ENCODE measurements at regions not wholly inside any gene's neighbourhood (a gene's known extent, or its start where the extent isn't known, plus 50 kb on each side); places are given as distances from the start of the nearest gene placed in this dataset.

DNA sequence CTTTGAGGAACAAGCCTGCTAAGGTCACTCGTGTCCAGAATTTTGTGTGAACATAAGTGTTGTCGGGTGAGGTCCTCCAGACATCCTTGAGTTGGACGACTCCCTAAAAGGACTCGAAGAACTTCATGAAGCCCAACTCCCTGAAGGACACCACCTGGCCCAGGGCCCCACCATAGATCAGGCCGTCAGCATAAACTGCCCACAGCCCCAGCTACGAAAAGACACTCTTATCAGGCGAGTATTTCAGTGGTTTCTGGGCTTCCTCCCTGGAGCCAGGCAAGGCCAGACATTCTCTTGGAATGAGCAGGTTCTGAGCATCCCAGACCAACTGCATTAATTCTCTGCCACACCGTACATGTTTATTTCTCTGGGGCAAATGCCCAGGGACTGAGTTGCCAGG is 170.1 kb downstream of the IGLL1 start:
- no peak for DNase-seq (ENCODE audit: low spot score)

DNA sequence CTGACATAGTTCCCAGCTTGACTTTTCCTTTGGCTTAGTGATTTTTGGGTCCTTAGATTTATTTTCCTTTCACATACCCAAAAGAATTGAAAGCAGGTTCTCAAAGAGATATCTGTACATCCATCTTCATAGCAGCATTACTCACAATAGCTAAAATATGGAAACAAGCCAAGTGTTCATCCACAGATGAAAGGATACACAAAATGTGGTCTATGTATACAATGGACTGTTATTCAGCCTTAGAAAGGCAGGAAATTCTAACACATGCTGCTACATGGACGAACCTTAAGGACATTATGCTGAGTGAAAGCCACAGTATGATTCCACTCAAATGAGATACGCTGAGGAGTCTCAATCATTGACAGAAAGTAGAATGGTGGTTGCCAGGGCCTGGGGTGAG is 171.8 kb downstream of the IGLL1 start:
- no peak for DNase-seq (ENCODE audit: low spot score)

DNA sequence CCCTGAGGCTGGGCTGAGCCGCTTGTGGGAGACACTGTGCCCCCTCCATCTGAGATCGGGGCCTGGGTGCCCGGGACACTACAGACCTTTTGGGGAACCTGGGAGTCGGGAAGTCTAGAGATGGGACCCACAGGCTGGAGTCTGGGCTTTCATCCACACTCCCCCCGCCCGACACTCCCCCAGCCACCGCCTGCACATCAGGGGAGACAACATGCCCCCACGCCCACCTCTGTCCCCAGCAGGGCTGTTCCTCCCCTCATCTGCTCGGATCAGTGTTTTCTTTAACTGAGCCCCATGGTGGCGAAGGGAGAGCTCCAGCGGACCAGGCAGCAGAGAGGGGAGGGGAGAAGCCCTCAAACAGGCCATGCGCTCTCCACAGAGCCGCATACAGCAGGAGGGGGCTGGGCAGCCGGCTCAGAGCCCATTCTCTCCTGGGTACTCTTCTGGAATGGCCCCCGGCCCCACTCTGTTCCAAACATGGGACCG is 174.7 kb downstream of the IGLL1 start:
- no peak for DNase-seq (ENCODE audit: low spot score)

DNA sequence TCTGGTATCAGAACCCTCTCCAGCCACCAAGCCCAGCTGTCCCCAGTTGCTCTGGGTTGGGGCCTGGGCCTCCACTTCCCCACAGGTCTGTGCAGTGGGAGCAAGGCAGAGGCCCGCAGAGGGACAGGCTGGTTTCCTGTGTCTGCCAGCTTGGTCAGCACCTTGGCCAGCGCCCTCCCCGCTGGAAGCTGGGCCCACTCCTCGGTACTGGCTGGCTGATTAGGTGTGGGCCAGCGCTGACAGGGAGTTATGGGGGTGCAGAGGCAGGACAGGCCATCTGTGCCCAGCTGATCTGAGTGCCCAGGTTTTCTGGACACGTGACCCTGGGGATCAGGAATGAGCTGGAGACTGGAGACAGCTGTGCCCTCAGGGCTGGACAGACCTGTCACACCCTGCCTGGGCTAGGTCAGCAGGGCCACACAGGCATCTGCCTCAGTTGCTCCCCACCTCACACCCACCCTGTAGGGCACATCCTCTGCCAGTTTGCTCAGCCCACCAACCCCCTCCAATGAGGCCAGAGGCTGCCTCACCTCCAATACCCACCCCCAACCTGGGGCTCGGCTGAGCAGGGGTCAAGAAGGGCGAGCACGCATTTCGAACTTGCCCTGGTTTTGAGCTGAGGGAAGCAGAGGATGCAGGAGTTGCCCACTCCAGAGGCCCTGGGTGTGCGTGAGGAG is 175.3 kb downstream of the IGLL1 start:
- no peak for DNase-seq (ENCODE audit: low spot score)

DNA sequence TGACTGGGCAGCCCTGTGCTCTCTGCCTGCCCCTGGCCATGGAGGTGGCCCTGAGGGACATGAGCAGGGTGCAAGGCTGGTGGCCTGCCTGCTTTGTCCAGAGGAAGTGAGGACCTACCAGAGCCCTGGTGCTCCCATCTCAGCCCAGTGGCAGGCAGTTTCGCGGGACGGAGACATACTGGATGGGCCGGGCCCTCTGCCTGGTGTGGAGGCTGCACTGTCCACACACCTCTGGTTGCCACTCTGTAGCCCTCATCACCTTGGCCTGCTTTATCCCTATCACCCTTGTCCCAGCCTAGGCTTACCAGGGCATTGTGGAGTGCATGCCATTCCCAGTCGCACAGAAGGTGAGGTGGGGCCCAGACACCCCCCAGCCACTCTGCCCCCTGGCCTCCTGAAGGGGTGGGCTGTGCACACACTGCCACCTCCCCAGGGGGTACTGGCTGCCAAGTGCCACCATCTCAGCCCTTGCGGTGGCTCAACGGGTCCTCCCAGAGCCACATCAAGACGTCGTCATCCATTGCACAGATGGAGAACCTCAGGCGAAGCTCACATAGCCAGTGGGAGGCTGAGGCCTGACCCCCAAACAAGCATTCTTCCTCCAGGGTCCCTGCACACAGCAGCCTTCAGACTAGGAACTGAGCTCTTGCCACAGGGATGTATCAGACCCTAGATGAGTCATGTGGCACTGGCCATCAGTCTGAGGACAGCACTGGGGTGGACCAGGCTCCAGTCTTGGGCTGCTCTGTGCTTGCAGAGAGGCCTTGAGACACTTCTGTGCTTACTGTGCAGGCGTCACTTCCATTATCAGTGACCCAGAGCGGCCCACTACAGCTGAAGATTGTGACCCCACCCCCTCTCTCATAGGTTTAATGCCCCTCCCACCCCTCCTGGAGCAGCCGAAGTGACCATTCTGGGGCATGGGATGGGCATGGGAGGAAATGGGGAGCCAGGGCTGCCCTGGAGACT is 176.1 kb downstream of the IGLL1 start:
- no peak for DNase-seq (ENCODE audit: low spot score)

DNA sequence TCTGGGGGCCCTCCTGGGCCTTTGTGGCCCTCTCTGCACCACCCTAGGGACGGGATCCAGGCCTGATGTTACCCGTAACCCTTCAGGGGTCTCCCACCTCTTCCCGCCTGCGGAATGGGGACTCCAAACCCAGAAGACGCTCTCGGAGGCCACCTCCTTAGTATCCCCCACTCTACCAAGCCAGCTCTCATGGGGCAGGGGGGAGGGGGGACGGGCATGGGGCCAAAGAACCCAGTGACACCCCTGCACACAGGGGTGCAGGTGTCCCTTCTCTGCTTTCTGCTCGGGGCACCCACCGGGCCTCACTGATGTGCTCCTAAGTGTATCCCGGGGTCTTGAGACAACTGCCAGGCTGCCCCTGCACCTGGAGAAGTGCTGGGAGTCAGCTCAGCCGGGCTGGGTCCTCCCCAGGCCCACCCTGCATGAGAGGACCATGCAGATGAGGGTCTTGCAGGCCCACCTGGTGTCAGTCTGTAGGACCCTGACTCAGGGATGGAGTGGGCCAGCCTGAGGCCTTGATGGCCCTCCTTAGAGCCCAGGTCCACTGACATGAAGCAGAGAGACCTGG is 176.9 kb downstream of the IGLL1 start:
- DNase-seq (ENCODE audit: low spot score): no peak

DNA sequence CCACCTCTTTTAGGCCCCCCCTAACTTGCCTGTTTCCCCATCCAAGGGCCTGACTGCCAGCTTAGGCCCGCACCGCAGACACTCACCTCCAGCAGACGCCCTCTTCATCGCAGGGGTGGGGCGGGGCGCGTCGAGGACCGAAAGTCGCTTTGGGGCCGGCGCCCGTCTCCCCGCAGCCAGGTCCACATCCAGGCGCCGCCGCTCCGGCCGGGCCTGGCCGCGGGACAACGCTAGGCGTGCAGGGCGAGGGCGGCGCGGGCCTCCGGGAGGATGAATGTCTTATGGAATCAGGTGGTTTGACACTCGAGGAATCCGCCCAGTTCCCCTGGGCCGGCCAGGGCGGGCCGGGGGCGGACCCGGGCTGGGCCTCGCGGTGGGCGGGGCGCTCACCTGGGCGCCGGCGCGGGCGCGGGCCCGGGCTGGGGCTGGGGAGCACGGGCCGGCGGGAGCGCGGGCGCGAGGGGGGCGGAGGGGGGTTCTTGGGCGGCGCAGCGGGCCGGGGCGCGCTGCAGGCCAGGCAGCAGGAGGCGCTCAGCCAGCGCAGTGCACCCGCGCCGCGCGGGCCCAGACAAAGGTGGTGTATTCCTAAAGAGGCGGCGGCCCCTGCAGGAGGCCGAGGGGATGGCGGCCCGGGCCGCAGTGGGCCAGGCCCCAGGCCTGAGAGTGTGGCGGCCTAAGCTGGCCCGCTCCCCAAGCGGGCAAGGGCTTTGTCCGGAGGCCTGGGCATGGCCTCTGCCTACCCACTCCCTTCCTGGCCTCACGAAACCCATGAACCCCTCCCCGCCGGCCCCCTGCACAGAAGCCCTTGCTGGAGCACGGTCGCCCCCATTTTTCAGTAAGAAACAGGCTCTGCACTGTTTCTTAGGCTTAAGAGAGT is 177.6 kb downstream of the IGLL1 start:
- DNase-seq (ENCODE audit: low spot score): peak; percentile 64

DNA sequence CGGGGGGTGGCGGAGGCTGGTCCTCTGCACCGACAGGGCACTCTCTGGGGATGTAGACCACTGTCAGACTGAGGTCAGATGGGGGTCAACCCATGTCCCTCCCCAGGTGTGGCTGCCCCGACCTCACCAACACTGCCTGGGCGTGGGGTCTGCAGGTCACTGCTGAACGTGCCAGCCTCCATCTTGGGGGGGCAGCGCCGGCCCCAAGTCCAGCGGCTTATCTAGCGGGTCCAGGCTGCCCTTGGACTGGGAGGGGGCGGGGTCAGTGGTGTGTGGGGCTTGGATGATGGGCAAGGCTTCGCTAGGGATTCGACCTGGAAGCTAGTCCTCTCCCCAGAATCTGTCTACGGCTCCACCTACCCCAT is 178.2 kb downstream of the IGLL1 start:
- DNase-seq (ENCODE audit: low spot score): no peak

DNA sequence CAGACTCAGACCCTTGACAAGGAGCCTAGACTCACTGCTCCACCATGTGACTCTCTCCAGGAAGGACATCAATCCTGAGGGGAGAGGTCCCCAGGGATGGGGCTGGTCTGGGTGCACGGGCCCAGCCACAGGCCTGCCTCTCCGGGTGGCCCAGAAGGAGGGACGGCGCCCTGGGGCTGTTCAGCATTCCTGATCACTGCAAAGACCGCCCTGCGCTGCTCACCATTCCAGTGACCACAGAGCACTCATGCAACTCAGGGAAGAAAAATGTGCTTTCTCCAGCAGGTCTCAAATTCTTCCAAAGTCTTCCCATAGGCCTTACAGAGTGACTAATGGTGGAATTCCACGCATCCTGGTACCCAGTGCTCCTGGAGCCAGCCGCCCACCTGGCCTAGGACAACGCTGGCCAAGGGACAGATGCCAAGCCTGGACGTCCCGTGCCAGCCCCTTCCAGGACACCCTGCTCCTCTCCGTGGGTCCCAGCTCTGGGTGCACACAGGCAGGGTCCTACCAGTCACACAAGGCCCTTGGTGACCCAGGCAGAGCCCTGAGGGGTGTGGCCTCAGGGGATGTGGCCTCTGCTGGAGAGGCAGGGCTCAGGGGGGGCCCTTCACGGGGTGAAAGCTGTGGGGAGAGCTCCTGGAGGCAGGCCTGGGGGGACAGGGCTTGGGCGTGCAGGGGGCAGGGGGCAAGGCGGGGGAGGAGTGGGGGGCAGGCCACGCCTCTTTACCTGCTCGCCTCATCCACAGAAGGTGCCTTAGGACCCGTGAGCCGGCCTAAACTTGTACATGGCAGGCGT is 178.8 kb downstream of the IGLL1 start:
- DNase-seq (ENCODE audit: low spot score): peak; percentile 52

DNA sequence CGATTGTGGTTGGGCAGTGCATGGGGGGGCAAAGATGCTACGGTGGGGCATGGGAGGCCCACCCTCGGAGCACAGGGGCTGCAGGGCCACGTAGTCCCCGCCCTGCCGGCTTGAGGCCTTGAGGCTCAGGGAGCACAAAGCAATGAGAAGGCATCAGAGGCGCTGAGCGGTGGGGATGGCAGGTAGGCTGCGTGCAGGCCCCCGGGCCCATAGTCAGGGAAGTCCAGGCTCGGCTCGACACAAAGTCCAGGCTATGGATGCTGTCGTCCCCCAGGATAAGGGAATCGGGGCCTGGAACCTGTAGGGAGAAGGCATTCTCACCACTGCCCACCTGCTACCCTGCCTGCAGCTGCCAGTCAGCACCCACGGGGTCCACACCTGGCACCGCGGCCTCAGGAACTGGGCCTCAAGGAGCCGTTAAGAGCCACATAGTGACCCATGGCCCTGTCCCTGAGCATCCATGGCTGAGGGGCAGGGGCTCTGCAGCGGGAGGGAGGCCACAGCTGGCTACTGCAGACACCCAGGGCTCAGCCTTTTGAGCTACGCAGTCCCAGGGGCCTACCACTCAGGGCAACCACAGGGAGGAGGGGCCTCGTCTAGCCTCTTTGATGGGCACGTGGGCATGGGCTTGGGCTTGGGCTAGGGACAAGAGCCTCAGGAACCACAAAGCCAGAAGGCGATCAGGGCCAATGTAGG is 179.7 kb downstream of the IGLL1 start:
- DNase-seq (ENCODE audit: low spot score): no peak

DNA sequence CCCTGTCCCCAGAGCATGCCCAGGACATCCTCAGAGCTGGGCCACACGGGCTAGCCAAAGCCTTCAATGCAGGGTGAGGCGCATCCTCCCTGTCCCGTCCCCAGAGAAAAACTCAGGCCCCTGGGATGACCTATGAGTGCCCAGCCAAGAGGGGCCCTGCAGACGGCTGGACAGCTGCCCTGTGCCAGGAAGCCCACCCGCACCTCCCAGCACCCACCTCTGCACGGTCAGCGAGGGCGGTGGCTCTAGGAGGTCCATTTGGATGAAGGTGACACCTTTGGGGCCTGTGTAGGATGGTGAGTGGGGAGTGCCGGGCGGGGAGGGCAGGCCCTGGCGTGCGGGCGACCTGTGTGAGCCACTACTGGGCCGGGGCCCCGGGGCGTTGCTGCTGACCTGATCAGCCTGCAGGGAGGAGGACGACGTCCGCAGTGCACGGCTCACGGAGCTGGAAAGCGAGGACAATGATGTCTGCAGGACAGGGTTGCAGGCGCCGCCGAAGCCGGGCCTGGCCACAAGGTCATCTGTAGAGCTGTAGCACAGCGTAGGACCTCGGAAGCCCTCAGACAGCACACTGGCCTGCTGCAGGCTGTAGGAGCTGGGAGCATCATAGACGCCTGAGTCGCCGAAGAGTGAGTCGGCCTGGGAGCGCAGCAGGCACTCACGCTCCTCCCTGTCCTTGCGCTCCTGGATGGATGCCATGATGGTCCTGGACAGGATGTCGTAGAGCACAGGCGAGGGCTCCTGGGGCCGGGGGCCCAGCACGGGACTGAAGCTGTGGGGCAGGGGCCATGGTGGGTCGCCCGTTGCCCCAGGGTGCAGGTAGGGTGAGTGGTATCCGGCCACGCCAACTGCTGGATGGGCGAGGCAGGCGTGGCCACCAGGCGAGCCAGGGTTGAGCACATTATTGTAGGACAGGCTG is 180.5 kb downstream of the IGLL1 start:
- DNase-seq (ENCODE audit: low spot score): no peak

DNA sequence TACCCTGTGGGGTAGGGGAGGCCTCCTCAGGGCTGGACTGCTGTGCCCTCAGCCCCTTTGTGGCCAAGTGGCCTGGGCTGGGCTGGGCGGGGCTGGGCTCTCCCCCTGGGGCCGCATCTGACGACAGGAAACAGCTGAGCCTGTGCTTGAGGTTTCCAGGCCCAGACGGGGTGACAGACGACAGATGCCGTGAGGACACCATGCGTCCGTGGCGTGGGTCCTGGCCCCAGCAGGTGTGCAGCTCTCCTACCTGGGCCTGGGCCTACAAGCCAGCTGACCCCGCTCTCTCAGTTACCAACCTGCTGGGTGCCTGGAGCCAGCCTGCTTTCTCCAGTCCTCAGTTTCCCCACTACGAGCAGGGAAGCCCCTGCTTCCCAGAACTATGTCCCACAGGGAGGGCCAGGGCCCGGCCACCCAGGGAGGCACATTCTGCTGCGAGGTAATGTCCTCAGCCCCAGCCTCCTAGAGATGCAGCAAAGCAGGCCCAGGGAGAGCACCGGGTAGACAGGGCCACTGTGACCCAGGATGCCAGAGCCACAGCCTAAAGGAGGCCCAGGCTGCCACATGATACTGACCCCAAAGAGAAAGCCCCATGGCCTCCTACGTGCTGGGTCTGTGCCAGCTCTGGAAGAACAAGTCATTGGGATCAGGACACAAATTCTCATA is 181.3 kb downstream of the IGLL1 start:
- no peak for DNase-seq (ENCODE audit: low spot score)

DNA sequence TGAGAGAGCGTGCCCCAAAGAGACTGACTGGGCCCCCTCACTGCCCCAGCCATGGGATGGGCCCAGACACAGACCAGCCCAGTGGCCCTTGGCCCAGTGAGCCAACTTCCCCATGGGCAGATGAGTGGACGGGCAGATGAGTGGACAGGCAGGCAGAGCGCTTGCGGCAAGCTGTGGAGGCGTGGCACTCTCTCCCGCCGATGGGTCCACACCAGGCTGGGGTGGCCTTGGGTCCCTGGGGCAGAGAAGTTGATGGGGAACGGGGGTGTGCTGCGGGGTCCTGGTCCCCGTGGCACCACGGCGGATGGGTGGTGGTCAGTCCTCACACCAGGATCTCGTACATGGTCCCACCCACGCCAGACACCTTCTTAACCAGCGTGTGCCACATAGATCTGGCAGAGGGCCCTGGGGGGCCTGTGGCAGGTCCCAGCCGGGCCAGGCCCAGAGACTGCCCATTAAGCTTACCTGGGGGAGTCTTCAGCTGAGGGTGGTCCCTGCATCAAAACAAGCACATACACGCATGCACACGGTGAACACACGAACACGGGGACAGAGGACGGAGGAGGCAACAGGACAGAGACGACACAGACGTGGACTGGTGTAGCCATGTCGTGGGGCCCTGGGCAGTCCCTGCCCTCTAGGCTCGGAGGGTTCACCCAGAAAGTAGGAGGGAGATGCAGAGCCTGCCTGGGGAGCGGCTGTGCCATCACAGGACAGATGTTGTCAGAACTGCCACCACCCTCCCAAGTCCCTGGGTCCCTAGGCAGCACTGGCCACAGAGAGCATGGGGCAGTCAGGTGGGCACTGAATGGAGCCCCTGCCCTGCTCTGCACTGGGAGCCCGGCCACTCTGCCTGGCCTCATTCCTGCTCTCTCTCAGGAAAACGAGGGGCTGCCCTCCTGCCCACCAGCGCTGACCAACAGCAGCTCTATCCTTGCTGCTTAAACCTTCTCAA is 182.2 kb downstream of the IGLL1 start:
- DNase-seq (ENCODE audit: low spot score): no peak

DNA sequence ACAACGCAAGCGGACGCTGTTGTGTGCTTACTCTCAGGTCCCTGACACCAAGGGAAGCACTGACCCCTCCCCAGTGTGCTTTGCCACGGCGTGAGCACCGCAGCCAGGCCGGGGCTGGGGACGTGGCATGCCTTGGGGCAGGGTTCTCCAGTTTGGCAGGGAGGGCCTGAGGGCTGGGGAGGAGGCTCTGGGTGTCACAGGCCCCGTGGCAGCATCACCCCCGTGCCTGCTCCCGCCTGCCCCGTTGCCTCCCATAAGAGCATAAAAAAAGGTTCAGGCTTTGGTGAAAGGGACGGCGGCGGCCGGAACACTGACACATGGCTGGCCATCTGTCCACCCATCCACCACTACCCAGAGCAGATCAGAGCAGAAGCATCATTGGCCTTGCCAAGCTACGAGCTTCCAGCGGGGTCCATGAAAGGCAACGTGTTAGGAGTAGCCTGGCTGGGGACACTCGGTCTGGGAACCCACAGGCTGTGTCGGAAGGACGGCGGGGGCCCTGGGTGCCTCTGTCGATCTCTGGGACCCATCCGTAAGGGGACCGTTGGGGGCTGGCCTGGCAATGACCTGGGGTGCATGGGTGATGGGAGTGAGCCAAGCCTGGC is 183.0 kb downstream of the IGLL1 start:
- no peak for DNase-seq (ENCODE audit: low spot score)

DNA sequence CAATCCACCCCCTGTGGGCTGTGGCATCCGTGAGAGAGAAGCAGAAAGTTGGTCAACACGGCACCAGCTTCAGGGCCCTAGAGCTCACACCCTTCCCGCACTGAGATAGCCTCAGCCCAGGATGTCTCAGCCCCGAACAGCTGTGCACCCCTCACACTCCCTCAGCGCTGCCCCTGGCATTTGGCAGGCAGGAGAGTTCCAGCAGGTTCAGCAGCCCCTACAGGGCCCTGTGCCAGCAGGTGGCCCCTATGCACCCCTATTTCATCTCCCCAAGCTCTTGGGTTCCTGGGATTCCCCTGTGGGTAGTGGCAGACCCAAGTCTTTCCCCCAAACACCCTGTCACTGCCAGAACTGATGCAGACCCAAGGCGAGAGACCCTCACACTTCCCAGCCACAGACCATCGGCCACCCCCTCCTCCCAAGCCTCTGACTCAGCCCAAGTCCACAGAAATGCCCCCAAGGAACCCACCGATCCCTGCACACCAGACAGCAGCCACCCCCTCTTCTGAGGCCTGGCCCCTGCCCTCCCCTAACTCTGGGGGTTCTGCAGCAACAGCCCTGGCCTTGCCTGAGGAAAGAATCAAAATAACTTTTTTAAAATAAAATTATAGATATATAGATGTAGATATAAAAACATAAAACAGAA is 183.6 kb downstream of the IGLL1 start:
- DNase-seq (ENCODE audit: low spot score): no peak

DNA sequence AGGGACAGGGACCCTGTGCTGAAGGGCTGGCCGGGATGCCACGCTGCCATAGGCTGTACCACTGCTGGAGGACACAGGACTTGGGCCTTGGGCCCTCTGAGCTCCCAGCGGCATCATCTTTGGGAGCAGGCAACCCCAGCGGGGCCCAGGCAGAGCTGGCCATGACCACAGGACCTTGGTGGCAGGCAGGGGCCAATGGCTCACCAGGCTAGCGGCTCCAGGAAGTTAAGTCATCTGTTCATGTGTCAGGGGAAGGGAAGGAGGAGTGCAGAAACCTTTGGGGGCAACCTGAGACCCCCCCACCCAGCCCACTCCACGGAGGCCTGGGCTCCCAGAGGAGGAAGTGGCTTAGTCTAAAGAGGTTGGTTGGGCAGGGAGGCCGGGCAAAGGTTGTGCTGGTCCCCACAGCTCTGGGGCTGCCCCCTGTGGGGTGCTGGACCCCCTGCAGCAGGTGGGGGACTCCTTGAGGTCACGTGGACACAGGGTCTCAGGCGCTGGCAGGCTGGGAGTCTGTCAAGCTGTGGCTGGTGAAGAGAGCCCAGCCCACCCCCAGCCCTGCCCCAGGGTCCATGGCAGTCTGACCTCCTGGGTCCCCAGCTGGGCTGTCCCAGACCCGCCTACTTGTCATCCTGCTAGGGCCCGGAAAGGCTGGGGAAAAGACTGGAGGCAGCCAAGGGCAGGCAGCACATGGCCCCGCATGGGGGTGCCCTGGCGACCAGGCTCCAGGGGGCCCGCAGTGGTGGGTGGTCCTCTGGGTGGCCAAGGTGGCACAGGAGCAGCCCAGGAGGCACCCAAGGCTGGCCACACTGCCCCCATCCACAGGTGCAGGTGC is 184.3 kb downstream of the IGLL1 start:
- no peak for DNase-seq (ENCODE audit: low spot score)
